HG03025 (cell line): ENCODE measurements at regions not wholly inside any gene's neighbourhood (a gene's known extent, or its start where the extent isn't known, plus 50 kb on each side); places are given as distances from the start of the nearest gene placed in this dataset.

ENCODE experiments used
- ATAC-seq: cut with Tn5 transposase; IDR thresholded peaks from one replicate; pipeline ENCODE4 v1.9.1; 2021; ENCODE audit warnings: mild to moderate bottlenecking, moderate library complexity; ENCODE audit not compliant: unreplicated experiment, low FRiP score

DNA sequence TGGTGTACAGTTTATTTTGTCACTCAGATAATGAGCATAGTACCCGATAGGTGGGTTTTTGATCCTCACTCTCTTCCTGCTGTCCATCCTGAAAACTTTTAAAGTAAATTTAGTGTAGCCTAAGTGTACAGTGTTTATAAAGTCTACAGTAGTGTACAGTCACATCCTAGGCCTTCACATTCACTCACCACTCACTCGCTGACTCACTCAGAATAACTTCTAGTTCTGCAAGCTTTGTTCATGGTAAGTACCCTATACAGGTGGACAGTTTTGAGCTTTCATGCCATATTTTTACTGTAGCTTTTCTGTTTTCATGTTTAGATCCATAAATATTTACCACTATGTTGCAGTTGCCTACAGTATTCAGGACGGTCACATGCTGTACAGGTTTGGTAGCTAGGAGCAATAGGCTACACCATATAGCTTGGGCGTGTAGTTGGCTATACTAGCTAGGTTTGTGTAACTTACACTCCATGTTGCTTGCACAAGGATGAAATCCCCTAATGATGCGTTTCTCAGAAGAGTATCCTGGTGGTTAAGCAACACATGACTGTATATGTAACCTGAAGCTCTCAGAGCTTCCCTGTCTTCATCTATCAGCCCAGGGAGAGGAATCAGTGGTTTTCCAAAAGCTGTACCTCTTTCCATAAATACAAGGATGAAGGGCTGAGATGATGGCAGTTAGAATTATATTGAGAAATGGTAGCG, 87.6 kb upstream of the SLC25A26 start:
- no peak for ATAC-seq

DNA sequence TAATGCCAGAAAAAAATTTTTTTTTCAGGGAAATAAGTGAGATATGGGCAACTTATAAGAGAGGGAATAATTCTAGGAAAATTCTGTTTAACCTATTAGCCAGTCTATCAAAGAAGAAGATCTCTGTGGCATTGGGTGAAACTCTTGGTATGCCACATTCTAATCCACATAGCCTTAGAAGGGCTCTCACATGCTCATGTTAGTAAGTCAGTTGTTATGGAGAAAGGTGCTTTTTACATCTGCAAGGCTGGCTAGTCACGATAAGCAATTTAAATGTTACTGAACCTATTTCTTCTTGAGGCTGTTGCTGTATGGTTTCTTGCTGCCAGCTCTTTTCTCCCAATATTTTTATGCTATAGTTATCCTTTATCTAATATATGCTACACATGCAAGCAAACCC, 89.9 kb upstream of the MAGI1 start:
- ATAC-seq: no peak

GRCh38 chr3:66121318-66121717, 82.6 kb upstream of the MAGI1 start:
- ATAC-seq: no peak

DNA sequence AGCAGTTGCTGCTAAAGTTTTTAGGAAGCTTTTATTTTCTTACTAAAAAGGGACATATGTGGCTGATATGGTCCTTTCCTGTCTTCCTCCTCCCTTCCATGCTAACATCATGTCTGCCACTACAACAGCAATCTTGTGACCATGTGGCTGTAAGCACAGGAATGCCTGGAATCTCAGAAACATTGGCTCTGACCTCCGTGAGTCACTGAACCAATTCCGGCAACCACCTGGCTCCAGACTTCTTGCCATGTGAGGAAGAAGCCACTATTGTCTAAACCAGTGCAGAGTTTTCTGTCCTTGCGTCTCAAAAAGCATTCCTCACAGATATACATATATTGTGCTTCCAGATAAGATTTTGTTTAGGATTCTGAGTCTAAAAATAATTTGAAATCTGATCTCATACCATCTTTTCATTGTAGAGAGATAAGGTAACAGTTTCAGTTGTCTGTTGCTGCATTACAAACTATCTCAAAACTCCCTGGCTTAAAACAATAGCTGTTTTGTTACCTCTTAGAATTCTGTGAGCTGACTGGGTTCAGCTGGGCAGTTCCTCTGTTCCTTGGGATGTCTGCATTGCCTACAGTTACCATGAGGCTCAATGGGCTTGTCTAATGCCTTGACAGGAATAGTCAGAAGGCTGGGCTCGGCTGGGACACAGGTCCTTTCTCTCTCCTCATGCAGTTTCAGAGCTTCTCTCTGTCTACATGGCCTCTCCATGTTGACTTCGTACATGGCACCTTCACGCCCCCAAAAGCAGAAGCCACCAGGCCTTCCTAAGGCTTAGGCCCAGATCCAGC, 77.3 kb upstream of the MAGI1 start:
- ATAC-seq: no peak

DNA sequence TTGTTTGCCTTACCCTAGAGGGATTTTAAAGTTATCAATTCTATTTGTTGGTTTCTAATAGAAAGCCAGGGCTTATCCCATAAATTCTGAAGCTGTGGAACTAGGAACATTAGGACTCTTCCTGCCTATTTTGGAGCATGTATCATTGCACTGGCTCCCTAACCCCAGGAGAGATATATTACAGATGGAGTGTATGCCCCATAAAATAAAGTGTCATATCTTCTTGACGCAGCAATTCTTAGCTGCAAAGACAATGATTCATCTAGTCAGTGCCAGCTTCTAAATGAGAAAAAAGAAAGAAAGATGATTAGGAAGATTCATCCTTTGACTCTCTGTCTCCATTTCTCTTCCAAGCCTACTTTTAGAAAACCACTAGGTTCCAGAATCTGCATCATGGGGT, 74.8 kb upstream of the MAGI1 start:
- no peak for ATAC-seq

DNA sequence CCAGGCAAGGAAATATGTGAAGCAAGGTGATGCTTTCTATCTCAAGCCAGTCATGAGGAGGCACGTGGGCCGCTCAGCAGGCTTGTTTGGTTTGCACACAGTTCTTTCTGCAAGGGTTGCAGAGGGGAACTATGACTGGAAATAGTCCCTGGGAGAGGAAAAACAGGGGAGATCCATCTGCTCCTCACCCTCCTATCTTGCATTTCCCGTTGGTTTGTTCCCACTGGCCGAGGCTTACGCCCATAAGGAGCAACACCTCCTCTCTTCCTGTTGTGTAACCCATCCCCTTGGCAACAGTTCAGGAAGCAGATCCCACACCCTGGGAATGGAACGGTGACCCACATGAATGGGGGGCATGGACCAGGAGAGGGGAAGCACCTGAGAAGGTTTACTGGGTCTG, 72.1 kb upstream of the MAGI1 start:
- ATAC-seq: no peak

DNA sequence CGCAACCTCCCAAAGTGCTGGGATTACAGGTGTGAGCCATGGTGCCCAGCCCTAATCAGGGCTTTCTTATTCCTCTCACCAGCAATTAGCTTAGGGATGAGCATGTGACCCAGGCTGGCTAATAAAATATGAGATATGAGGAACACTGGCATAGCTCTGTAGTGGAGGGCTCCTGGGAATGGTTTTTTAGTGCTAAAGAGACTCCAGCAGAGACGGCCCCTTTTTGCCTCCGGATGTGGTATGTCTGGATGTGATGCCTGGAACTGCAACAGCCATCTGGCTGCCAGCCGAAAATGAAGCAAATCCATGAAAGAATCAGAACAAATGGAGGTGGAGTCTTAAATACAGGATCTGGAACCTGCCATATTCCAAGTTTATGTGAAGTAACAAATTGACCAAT, 69.1 kb upstream of the MAGI1 start:
- ATAC-seq: no peak

GRCh38 chr3:66106788-66107187, 68.1 kb upstream of the MAGI1 start:
- no peak for ATAC-seq

DNA sequence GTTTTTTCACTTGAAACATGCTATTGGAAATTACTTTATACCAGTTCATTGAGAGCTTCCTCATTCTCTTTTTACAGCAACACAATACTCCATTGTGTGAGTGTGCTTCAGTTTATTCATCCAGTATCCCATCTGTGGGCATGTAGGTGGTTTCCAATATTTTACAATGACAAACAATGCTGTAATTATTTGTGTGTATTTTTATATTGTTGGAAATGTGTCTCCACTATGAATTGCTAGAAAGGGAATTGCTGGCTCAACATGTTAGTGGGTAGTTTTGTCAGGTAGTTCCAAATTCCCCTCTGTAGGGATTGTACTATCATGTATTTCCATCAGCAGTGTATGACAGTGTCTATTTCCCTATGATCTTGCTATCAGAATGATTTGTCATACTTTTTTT, 65.8 kb upstream of the MAGI1 start:
- no peak for ATAC-seq

DNA sequence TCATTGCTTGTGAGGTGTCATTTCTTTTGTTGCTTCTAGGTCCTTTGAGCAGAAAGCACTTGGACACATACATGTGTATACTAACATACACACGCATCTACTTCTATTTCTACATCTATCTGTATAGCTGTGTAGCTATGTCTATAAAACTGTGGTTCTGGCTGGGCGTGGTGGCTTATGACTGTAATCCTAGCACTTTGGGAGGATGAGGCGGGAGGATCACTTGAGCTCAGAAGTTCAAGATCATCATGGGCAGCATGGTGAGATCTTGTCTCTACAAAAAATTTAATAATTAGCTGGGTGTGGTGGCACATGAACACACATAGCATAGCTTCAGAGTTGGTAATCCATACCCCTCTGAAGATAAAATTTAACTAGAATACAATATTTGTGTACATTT, 65.0 kb upstream of the MAGI1 start:
- no peak for ATAC-seq

GRCh38 chr3:66101901-66102300, 63.2 kb upstream of the MAGI1 start:
- no peak for ATAC-seq

GRCh38 chr3:66099541-66100065, 60.9 kb upstream of the MAGI1 start:
- ATAC-seq: no peak

GRCh38 chr3:66098436-66098835, 59.7 kb upstream of the MAGI1 start:
- no peak for ATAC-seq

DNA sequence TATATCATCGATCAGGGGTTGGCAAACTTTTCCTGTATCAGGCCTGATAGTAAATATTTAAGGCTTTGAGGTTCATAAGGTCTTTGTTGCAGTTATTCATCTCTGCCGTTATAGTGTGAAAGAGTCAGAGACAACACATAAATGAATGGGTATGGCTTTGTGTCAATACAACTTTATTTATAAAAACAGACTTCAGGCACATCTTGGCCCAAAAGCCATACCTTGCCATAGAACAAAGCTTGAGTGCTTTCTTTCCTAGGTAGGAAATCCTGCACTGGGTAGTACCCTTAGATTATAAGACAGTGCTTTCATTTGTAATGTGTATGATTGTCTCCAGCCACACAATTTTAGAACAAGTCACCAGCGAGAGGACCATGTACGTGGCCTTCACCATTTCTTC, 58.9 kb upstream of the MAGI1 start:
- ATAC-seq: no peak

DNA sequence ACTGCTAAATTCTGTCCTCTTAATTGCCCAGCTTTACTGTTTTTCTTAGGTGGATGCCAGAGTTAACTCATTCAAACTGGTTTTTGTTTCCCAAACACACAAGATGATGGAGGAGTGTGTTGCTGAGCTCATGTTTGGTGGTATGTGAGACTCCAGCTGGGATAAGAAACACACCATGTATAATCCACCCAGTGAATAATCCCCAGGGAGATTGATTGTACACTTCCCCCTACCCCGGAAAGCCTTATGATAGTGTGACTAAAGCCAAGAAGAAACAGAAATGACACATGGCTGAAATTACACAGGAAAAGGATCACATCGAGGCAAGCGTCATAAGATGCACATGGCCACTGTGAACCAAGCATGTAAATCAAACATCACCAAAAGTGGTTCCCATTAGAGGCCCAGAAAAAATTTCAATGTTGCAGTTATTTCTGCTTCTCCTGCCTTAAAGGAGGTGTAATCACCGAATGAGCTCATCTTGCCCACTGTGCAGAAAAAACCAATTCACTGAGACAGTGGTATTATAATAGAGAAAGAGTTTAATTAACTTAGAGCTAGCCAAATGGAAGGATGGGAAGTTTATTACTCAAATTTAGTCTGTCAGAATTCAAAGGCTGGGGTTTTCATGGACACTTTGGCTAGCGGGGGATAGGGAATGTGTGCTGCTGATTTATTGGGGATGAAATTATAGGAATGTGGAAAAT, 56.7 kb upstream of the MAGI1 start:
- no peak for ATAC-seq

DNA sequence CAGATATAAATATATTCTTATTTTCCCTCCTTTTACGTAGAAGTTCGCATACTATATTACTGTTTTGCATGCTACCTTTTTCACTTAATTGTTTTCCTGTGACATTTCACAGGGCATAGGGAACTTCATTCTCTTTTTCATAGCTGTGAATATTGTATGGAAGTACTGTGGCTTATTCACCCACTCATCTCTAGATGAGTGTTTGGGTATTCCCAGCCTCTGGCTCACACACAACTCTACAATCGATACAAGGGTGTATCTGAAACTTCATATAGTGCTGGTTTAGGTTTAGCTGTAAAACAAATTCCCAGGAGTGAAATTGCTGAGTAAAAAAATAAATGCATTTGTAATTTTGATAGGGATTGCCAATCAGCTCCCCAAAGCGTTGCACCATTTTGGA, 55.3 kb upstream of the MAGI1 start:
- ATAC-seq: no peak

DNA sequence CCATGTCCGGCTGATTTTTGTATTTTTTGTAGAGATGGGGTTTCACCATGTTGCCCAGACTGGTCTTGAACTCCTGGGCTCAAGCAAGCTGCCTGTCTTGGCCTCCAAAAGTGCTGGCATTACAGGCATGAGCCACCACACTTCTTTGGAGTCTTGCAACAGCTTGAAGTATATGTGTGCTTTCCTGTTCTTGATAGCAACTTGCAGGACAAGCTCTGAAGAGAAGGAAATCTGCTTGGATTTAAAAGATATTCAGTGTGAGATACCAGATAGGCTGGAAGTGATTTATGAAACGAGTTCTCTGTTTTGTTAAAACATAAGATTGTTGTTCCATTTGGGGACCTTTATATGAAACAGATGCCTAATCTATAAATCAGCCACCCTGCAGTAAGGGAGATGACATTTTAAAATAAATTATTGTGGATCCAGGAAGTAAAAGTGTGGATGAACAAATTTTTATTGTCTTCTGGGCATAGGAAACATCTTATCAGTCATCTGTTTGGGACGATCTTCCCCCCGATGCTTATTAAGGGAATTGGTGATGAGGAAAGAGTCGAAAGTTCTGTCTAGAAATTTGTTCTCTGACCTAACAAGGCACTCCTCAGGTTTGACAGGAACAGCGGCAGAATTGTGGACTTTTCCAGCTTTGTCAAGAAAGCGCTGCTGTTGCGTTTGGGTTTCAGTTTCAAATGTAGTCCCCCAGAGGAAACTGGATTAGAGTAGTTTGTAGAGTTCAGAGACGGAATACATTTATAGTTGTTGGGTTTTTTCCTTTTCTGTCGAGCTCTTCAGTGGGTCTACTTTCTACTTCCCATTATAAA, 53.7 kb upstream of the MAGI1 start:
- ATAC-seq: no peak
